ENCODE measurements at regions not wholly inside any gene's neighbourhood (a gene's known extent, or its start where the extent isn't known, plus 50 kb on each side); places are given as distances from the start of the nearest gene placed in this dataset.
"Not testable (repeated sequence)": the region's sequence is repeated elsewhere in the genome, so short reads cannot be mapped to it uniquely, and the experiment has no call there.

- peak; percentile 36 to 61 (median 47) for DNase-seq
Measured at GRCh38 chr21:34274001-34274400, 89.8 kb upstream of the KCNE2 start.

- peak; percentile 56 to 81 (median 70) for DNase-seq
Measured at GRCh38 chr21:34276711-34277425, 86.9 kb upstream of the KCNE2 start.

GRCh38 chr21:34278451-34278850, 85.4 kb upstream of the KCNE2 start:
- DNase-seq: no peak

GRCh38 chr21:34279285-34279684, 84.5 kb upstream of the KCNE2 start:
- DNase-seq: no peak

GRCh38 chr21:34279883-34280282, 83.9 kb upstream of the KCNE2 start:
- no peak for DNase-seq

- DNase-seq: no peak
Measured at GRCh38 chr21:34280389-34280795, 83.4 kb upstream of the KCNE2 start.

- no peak for DNase-seq
Measured at GRCh38 chr21:34280959-34281358, 82.8 kb upstream of the KCNE2 start.

GRCh38 chr21:34282223-34282622, 81.6 kb upstream of the KCNE2 start:
- DNase-seq: peak; percentile 71 to 90 (median 81)

GRCh38 chr21:34284666-34285065, 79.1 kb upstream of the KCNE2 start:
- DNase-seq: no peak

- not testable (repeated sequence) for DNase-seq
Measured at GRCh38 chr21:34288042-34288441, 75.8 kb upstream of the KCNE2 start.

- no peak for DNase-seq
Measured at GRCh38 chr21:34289856-34290255, 74.0 kb upstream of the KCNE2 start.

- no peak for DNase-seq
Measured at GRCh38 chr21:34296878-34297277, 66.9 kb upstream of the KCNE2 start.

GRCh38 chr21:34298534-34299167, 65.2 kb upstream of the KCNE2 start:
- no peak for DNase-seq

GRCh38 chr21:34299168-34299539, 64.7 kb upstream of the KCNE2 start:
- no peak for DNase-seq

GRCh38 chr21:34302521-34302920, 61.3 kb upstream of the KCNE2 start:
- DNase-seq: no peak

- no peak for DNase-seq
Measured at GRCh38 chr21:34305605-34306604, 57.9 kb upstream of the KCNE2 start.

- no peak for DNase-seq
Measured at GRCh38 chr21:34307991-34308532, 55.7 kb upstream of the KCNE2 start.

GRCh38 chr21:34311561-34312330, 52.1 kb upstream of the KCNE2 start:
- DNase-seq: peak in 1 of 4 experiments; percentile 2

GRCh38 chr21:34313116-34313515, 50.7 kb upstream of the KCNE2 start:
- DNase-seq: no peak
